ENCODE measurements at regions not wholly inside any gene's neighbourhood (a gene's known extent, or its start where the extent isn't known, plus 50 kb on each side); places are given as distances from the start of the nearest gene placed in this dataset.

GRCh38 chr14:34335968-34336367, 126.1 kb downstream of the SPTSSA start:
- TF ChIP-seq CTCF (IDR thresholded peaks at IDR 0.05), result no peak
- no peak for ATAC-seq
- Histone ChIP-seq H3K27me3 (no peaks in the 10 kb centered on the region), H3K4me3 (no peak overlapping the region), H3K4me1 (no peaks in the 10 kb centered on the region), H3K27ac (no peak overlapping the region), H3K36me3 (no peaks in the 10 kb centered on the region), H3K9me3 (no peaks in the 10 kb centered on the region)
- WGBS, 2 donors, result 85 to 93% methylated on average over 1 of the region's 1 CpG
- no peak for DNase-seq
- intact Hi-C loops (cut with DNase I), result loop anchor here in 1 of 3 donors (10.0 kb wide), 1 partner anchor 159 kb away; no protein-coding TSS in a partner anchor
- FAIRE-seq, result no peak

- H3K9me3 ChIP-seq, result no peaks in the 10 kb centered on the region
- H3K27ac ChIP-seq, result no peak overlapping the region
- TF ChIP-seq CTCF (IDR thresholded peaks at IDR 0.05), result no peak
- no peaks in the 10 kb centered on the region for H3K36me3 ChIP-seq
- ATAC-seq (no peak), FAIRE-seq (no peak), DNase-seq (no peak)
- intact Hi-C loops (cut with DNase I), result loop anchor here in 1 of 3 donors (10.0 kb wide), 1 partner anchor 160 kb away; no protein-coding TSS in a partner anchor
- H3K4me3 ChIP-seq, result no peak overlapping the region
- H3K27me3 ChIP-seq, result no peaks in the 10 kb centered on the region
- H3K4me1 ChIP-seq, result no peaks in the 10 kb centered on the region
These were observed 127.7 kb downstream of the SPTSSA start for GRCh38 chr14:34334329-34334728.

GRCh38 chr14:34331728-34332623, 130.1 kb downstream of the SPTSSA start:
- Histone ChIP-seq H3K27ac (no peak overlapping the region), H3K4me3 (no peak overlapping the region), H3K9me3 (no peaks in the 10 kb centered on the region), H3K27me3 (no peaks in the 10 kb centered on the region), H3K4me1 (no peaks in the 10 kb centered on the region), H3K36me3 (no peaks in the 10 kb centered on the region)
- FAIRE-seq (no peak), ATAC-seq (peak; percentile 87 to 99 (median 95)), DNase-seq (peak; percentile 30 to 82 (median 64))
- intact Hi-C loops (cut with DNase I), result loop anchor here in 1 of 3 donors (10.0 kb wide), 1 partner anchor 163 kb away; no protein-coding TSS in a partner anchor
- 44 to 45% methylated on average over 9 of the region's 9 CpGs for WGBS, 2 donors
- TF ChIP-seq CTCF (IDR thresholded peaks at IDR 0.05), result peak; percentile 49 to 88 (median 76)

GRCh38 chr14:34330846-34331245, 131.2 kb downstream of the SPTSSA start:
- no peak overlapping the region for H3K4me3 ChIP-seq
- DNase-seq, result no peak
- TF ChIP-seq CTCF (IDR thresholded peaks at IDR 0.05), result no peak
- no peaks in the 10 kb centered on the region for H3K36me3 ChIP-seq
- H3K4me1 ChIP-seq, result no peaks in the 10 kb centered on the region
- no peak for FAIRE-seq
- no peaks in the 10 kb centered on the region for H3K9me3 ChIP-seq
- no peak for ATAC-seq
- no peaks in the 10 kb centered on the region for H3K27me3 ChIP-seq
- no peak overlapping the region for H3K27ac ChIP-seq
- intact Hi-C loops (cut with DNase I), result loop anchor here in 1 of 3 donors (10.0 kb wide), 1 partner anchor 164 kb away; no protein-coding TSS in a partner anchor
- WGBS, 2 donors, result 0% methylated on average over 1 of the region's 1 CpG

GRCh38 chr14:34329301-34329700, 132.7 kb downstream of the SPTSSA start:
- no peaks in the 10 kb centered on the region for H3K9me3 ChIP-seq
- no peak overlapping the region for H3K4me3 ChIP-seq
- no peaks in the 10 kb centered on the region for H3K27me3 ChIP-seq
- TF ChIP-seq CTCF (IDR thresholded peaks at IDR 0.05), result no peak
- FAIRE-seq (no peak), ATAC-seq (no peak), DNase-seq (no peak)
- no peaks in the 10 kb centered on the region for H3K4me1 ChIP-seq
- H3K27ac ChIP-seq, result no peak overlapping the region
- intact Hi-C loops (cut with DNase I), result no loop called here
- no peaks in the 10 kb centered on the region for H3K36me3 ChIP-seq
- 66 to 71% methylated on average over 1 of the region's 1 CpG for WGBS, 2 donors

Measured in pancreas (tissue), 10 donors.